ENCODE measurements at regions not wholly inside any gene's neighbourhood (a gene's known extent, or its start where the extent isn't known, plus 50 kb on each side); places are given as distances from the start of the nearest gene placed in this dataset.

DNA sequence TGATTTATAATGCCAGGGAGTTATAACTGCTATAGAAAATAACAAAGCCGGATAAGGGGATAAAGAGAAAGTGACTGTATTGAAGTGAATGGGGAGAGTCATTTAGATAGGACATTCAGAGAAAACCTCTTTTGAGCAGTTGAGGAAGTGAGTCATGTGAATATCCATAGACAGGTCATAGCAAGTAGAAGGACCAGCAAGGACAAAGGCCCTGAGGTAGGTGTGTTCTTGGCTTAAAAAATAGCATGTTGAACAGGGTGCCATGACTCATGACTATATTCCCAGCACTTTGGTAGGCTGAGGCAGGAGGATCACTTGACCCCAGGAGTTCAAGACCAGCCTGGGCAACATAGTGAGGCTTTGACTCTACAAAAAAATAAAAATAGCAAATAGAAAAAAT is 51.5 kb upstream of the RAP1B start:
- Histone ChIP-seq H3K4me1 (no peaks in the 10 kb centered on the region), H3K36me3 (no peaks in the 10 kb centered on the region), H3K9me3 (no peaks in the 10 kb centered on the region), H3K27ac (no peak overlapping the region), H3K4me3 (no peak overlapping the region), H3K27me3 (no peaks in the 10 kb centered on the region)
- TF ChIP-seq CTCF (IDR thresholded peaks at IDR 0.05) = no peak
- intact Hi-C loops (cut with DNase I) = no loop called here
- DNase-seq (ENCODE audit: low spot score in 2 of 2) = no peak

DNA sequence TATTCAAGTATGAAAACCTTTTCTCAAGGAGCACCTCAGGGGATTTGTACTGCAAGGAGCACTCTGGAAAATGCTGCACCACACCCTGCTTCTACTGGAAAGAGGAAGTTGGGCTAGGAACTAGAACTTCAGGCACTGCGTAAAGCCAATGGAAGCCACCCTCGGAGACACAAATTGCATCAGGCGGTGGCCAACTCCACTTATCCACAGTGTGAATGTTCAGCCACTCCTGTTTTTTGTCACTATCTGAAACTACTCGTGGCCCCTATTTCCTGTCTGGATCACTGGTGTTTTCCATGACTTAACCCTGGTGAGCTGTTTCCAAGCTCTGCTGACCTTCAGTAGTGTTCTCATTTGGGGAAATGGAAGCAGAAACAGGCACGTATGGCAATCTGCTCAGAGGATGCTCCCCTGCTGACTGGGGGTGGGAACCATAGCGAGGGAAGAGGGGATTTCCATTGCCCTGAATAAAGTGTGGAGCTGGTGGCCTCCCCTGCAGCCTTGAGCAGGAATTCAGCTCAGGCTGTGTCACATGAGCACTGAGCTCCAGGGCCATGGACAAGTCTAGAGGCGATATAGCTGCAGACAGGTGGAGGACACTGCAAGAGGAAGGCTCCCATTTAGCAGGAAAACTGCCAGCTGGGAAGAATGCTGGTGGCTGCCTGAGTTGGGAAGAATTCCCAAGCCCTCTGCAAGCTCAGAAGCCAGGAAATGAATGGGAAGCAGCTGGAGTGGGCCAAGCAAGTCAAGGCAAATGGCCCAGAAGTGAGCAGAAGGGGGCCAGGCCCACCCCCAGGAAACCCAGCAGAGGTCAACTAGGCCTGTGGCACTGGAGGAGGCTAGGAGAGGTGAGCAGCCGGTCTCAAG is 50.5 kb upstream of the RAP1B start:
- no peak overlapping the region for H3K27ac ChIP-seq
- intact Hi-C loops (cut with DNase I) = no loop called here
- no peaks in the 10 kb centered on the region for H3K9me3 ChIP-seq
- H3K27me3 ChIP-seq = no peaks in the 10 kb centered on the region
- peak in 1 of 2 donors; percentile 77 for DNase-seq (ENCODE audit: low spot score in 2 of 2)
- H3K4me1 ChIP-seq = no peaks in the 10 kb centered on the region
- no peak for TF ChIP-seq CTCF (IDR thresholded peaks at IDR 0.05)
- no peaks in the 10 kb centered on the region for H3K36me3 ChIP-seq
- H3K4me3 ChIP-seq = no peak overlapping the region

DNA sequence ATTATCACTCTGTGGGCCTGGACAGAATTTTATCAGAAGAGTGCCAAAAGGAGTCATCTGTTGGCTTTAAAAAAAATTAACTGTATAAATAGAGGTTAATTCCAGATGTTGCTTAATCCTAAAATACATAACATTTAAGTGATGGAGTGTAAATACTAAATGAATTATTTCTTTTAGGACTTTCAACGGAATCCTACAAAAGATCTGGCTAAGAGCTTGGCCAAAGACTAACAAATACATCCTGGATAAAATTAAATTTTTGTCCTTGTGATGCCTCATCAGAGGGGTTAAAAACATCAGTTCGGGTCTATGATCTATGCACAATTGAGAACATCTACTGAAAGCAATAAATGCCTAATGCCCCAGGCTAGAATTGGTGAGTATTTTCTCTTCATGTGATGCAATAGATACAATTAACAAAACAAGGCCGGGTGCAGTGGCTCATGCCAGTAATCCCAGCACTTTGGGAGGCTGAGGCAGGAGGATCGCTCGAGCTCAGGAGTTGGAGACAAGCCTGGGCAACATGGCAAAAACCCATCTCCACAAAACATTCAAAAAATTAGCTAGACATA is 49.8 kb upstream of the RAP1B start:
- TF ChIP-seq CTCF (IDR thresholded peaks at IDR 0.05) = no peak

More for the DNA sequence above, 49.8 kb upstream of the RAP1B start:
- Histone ChIP-seq H3K4me1 (no peaks in the 10 kb centered on the region), H3K4me3 (no peak overlapping the region), H3K9me3 (no peaks in the 10 kb centered on the region), H3K36me3 (no peaks in the 10 kb centered on the region), H3K27me3 (no peaks in the 10 kb centered on the region), H3K27ac (no peak overlapping the region)
- intact Hi-C loops (cut with DNase I) = no loop called here
- DNase-seq (ENCODE audit: low spot score in 2 of 2) = no peak
